NCI-H128 (cell line): ENCODE measurements at regions not wholly inside any gene's neighbourhood (a gene's known extent, or its start where the extent isn't known, plus 50 kb on each side); places are given as distances from the start of the nearest gene placed in this dataset.
"Not testable (repeated sequence)": the region's sequence is repeated elsewhere in the genome, so short reads cannot be mapped to it uniquely, and the experiment has no call there.

ENCODE experiments used
- DNase-seq: peaks from one replicate; lab custom pipeline; 2025; ENCODE audit not compliant: unreplicated experiment; lab: John Stamatoyannopoulos, UW

DNA sequence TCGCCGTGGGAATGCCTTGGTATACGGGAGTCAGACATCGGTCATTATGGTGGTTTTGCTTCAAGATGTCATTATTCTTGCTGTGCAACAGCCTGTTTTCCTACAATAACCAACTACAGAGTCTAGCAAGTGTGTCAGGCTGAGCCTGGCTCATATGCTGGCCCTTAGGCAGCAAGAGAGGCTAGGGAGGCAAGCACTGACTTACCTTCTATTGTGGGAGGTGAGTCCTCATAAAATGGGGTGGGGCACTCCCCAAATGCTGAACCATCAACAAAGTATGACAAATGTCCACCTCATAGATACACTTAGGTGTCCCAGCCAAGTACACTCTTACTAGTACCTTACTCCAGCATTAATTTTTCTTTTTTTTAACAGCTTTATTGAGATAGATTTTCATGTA is 77.0 kb upstream of the ATL2 start:
- DNase-seq: no peak

DNA sequence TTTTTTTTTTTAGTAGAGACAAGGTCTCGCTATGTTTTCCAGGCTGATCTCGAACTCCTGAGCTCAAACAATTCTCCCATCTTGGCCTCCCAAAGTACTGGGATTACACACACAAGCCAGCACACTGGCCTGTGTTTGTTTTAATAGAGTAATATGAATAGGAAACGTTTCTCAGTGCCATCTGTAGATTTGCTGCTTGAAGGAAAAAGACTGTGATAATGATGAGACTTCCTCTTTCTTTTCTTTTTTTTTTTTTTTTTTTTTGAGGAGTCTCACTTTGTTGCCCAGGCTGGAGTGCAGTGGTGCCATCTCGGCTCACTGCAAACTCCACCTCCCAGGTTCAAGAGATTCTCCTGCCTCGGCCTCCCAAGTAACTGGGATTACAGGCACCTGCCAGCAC is 74.7 kb upstream of the ATL2 start:
- not testable (repeated sequence) for DNase-seq

DNA sequence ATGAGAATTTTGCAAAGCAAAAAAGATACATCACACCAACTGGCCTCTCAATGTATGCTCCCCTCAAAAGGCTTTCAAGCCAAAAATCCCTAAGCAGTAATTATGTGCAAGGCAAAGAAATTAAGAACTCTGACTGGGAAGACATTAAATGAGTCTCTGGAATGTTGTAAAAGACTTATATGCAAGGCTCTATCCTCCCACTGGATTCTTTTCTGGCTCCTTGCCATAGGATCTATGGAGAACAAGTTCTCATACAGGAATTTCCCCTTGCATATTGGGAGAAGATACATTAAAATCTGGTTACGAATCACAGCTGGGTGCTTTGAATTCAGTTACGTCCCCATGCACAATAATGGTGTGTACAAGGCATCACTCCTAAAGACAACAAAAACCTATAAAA is 73.4 kb upstream of the ATL2 start:
- no peak for DNase-seq

DNA sequence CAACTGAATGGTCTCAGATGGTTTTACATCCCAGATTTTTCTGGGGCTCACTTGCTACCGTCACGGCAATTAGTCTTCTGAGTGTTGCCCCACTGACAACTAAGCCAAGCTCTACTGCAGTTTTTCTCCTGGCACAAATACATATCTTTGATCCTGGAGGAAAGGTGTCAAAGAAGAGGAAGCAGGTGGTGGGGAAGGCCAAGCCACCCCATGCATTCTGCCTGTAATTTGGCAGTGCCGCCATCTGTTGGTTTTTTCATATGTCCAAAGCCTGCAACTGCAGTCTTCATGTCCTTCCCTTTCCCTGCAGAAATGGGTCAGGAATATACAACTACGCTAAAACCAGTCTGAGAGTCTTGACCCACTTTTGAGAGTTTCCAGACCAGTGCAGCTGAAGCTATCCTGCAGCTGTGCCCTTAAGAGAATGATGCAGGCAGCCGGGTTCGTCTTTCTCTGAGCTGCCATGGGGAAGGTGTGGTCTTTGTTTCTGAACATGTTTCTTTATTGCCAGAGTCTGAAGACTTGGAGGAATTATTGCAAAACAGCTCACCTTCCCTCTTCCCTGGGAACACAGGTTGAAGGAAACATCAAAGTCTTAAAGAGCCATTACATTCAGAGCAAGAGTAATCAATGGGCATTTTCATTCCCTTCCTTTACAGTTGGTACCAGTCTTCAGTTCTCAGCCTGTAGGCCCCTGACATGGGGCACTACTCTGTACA is 71.8 kb upstream of the ATL2 start:
- DNase-seq: no peak

DNA sequence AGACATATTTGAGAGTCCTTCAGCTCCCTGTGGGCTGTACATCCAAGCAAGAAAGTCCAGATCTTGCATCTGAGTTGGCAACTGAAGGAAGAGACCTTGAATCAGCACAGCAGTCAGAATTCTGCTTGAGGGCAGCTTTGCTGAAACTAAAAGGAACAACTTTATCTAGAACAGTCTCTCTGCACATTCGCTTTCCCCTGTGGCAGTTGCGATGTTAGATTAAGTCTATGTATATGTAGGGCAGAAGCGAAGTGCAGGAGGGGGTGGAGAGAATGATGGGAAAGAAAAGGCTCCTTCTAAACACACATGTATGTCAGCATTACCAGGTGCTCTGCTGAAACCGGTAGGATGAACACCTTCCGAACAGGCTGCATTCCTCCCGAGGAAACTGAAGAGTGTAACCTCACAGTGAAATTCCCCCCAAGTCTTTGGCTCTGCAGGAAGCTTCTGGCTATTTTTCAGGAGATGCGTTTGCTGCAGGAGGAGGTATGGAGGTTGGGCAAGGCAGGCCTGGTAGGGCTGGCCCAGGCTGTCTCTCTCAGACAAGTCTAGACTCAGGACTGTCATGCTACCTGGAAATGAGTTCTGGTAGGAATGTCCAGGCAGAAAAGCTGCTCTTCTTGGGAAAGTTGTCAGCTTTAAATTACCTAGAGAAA is 70.0 kb upstream of the ATL2 start:
- DNase-seq: no peak

DNA sequence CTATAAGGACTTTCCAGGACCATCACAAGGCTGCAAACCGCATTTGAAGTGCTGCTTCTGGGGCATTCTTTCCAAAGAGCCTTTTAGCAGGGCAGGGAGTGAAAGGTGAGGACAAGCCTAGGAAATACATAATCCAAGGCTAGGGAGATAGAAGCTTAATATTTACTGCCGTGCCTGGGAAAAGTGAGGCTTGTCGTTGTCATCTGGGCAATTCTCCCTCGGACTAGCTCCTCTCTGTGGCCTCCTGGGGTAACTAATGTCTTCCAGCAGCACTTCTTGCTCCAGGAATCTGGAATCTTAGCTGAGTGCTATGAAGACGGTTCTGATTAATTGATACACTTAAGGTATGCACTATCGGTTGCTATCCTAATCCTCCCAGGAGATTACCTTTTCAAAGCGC is 69.3 kb upstream of the ATL2 start:
- no peak for DNase-seq

DNA sequence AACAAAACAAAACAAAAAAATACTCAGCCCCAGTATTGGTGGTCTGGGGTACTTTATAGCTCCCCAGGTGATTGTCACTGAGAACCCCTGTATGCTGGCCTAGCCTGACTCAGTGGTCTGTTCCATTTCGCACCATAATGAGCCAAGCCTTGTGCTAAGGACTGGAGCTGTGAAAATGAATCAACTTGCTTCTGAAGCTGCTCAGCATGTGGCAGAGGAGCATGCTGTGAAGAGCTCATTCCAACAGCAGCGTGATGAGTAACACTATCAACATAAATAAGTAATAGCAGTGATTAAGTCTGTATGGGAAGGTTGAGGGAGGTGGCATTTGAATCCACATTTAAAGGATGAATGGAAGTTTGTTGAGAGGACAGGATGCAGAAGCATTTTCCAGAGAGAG is 67.2 kb upstream of the ATL2 start:
- no peak for DNase-seq

DNA sequence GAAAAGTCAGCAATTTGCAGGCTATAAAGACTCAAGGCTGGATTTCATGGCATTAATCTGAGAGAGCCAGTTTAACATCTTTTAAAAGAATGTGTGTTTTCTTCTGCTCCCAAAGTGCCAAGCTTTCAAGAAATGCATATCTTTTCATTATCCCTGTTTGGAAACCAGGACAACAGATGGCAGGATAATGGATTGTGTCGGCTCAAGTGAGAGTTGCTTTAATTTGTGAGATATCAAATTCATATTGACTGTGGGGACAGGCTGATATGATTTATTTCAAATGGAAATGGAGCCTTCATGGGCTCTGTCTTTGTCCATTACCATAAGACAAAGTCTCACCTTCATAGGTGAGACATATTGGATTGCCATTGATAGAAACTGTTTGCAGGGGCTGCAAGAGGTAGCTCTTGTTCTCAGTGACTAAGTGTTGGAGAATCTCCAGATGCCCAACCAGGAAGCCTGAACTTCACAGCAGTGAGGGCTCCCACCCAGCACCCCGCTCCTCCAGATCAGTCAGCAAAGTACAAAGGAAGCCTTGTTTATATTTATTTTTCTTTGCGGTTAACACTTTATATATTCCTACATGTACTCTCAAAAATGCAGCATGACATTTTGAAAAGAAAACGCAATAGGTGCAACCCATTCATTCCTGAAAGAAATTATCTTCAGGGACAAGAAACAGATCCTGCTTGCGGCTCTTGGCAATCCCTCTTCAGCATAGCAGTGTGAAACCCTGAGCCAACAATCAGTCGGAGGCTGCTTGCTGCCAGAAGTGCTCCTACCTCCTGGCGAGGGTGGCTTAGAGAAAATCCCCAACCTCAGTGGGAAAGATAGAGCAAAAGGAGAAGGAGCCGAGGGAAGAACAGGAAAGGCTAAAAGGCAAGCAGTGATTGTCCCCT is 65.8 kb upstream of the ATL2 start:
- DNase-seq: no peak

DNA sequence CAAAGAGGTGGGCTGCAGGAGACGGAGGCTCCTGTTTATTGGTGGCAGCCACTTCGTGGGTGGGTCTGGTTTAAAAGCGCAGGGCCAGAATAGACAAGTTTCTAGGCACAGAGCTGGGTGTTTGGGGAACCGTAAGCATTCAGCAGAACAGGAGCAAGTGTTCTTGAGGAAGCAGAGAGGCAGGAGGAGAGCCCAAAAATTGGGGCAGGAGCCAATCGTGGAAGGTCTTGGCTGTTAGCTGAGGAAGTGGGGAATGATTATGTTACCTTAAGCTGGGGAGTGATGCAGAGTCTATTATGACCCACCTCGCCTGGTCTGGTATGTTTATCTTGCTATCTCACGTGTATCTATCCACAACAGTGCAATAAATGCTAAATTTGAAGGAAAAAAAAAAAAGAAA is 64.3 kb upstream of the ATL2 start:
- no peak for DNase-seq

DNA sequence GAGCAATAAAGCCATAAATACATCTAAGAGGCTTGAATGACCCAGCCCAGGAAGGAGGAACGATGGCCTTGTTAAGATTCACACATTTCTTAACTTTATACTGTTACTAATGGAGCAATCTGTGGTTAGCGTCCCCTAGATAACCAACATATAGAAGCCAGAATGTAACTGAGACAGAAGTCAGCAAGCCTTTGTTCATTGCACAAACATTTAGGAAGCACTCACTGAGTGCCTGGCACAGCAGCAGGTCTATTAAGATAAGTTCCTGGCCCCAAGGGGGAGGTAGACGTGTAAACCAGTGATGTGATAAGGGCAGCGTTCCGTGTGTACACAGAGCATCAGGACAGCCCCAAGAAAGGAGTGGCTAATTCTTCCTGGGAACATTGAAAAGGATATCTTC is 63.6 kb upstream of the ATL2 start:
- DNase-seq: no peak

DNA sequence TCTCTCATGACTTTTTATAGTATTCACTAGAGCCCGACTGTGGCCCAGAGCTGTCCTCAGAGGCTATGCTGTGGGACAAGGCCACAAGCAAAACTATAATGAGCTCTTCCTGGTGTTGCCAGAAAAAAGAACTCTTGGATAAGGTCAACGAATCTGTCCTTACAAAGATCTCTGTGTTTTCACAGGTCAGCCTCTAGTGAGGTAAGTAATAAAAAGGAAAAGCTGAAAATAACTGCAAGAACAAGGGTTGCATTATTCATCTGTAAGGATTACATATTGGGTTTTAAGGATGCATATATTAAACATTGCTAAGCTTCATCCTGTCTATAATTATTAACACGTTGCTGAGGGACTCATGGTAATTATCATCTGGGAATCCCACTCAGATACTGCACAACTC is 62.8 kb upstream of the ATL2 start:
- DNase-seq: no peak

DNA sequence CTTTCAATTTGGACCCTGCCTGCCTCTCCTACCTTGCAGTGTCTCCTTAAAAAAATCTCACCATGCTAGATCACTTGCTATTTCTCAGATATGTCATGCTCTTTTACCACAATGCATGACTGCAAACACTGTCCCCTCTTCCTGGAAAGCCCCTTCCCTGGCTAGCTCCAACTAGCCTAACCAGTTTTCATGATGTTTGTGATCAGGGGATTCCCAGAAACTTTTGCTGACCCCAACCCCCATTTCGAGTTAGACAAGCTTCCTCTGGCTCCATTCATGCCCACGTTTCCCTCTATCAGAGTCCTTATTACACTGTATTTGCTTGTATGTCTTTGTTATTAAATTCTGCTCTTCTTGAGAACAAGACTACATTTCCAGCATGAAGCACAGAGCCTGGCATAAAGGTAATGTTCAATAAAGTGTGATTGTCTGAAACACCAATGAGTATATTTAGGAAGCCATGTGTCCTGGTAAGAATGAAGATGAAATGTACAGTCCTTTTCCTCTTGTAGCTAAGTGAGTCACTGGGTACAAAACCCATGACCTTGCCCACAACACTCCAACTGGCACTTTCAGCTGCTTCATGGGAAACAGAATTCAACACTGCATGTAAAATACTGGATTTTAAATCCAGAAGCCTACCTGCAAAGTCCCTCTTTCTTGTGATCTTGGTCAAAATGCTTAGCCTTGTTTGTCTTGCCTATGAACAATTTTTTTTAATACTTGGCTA is 62.0 kb upstream of the ATL2 start:
- no peak for DNase-seq

DNA sequence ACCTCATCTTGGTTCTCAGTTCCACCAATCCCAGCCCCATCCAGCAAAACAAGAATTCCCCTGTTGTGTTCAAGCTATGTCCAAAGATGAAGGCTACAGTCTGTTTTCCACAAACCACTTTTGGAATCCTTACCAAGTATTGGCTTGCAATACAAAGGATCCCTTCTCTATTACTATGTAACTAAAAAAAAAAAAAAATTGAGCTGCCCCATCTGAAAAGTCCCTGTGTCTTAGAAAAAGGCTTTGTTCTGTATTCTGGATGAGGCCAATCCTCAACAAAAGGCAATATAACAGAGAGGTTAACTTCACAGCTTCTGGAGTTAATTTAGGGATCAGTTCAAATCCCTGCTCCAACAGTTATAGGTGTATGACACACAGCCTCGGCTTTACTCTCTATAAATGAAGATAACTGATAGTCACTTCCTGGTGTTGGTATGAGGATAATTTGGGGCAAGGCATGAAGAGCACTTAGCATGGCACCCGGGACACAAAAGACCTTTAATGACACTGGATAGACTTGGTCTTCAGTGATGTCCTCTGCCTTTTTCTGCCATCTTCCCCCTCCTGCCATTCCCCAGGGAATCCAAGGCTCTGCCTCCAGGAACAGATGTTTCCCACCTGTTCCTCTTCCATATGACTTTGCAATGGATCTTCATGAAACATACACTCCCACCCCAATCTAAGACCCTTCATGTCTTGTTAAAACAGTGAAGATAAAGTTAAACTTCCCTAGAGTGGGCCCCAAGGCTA is 61.2 kb upstream of the ATL2 start:
- no peak for DNase-seq

DNA sequence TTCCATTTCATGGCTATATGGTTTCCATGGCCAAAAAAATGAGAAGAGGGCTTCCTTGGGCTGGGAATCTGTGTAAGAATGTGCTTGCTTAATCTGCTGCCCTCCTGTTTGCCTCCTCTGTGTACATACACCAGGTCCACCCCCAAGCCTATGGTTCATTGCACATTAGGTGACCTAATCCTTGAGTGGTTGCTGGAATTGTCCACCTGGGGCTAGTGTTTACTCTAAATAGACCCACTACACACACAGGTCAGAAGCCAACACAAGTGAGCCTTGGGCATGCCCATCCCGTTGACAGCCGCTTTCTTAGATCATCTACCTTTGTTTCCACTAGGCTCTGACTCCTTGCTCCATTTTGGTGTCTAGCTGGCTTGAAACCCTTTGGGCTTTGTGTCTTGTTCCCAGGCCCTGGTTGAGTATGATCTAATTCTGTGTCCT is 59.2 kb upstream of the ATL2 start:
- DNase-seq: no peak

DNA sequence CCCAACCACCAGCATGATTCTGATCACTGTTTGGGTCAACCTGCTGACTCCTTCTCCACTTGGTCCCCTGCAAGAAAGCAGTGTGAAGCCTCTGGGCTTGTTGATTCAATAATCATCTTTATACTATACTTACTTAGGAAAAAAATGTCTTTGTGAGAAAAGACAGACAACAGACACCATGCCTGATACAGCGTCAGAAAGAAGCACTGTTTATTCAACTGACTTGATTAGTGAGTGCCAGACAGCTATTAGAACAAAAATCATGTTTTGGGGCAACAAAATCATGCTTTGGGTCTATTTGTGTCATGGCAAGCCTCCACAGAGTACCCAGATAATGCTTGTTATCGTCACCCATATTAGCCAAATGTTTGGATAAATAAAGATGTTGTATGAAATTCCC is 58.7 kb upstream of the ATL2 start:
- DNase-seq: no peak

DNA sequence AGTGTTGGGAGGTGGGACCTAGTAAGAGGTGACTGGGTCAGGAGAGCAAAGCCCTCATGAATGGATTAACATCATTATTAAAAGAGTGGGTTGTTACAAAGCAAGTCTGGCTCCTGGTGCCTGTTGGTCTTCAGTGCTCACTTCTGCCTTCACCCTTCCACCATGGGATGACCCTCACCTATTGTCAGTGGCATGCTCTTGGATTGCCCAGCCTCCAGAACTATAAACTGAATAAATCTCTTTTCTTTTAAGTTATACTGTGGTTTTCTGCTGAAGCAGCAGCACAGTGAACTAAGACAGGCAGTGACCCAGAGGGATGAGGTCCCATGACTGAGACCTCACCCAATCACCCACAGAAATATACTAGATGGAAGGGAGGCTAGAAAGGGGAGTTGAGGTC is 57.5 kb upstream of the ATL2 start:
- no peak for DNase-seq

DNA sequence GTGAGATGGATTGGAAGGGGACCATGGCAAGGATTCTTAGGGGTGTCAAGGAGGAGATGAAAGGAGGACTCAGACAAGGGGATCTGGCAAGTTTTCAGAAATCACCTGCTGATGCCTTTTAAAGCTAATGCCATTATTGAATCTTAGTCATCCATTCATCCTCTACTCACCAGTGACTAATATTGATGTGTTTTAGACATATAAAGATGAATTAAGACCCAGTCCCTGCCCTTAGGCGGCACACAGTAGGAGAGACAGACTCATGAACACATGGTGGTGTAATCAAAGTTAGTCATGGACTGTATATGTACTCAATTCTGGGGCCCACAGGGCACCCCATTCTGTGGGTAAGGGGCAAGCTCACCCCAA is 56.5 kb upstream of the ATL2 start:
- no peak for DNase-seq

DNA sequence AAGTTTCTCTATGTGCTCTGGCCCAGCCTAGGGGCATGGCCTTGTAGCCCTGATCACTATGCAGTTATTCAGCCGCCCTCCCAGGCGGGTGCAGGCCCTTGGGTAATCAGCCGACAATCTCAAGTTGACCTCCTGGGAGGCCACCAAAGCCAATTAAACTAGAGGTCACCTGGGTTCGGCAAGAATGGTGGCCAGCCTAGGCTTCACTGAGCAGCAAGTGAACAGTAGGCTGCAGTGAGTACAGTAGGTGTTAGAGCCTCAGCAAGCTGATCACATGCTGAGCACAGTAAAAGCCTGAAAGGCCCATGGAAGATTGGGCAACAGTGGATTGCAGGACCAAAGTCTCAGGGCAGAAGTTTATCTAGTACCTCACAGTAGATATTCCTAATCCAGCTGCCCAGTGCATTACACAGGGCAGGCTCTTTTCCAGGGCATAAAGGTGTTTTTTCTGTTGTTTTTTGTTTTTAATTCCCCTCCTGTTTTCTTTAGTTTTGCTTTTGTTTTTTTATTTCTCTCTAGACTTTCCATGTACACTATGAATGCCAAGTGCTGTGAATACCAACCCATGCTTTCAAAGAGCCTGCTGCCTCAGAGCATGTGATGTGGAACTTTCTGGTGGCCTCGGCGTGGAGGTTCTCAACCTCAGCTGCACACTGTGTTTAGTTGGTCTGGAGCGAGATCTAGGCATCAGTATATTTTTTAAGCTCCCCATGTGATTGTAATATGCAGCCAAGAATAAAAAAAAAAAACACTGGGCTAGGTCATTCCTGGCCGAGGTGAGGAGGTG is 55.9 kb upstream of the ATL2 start:
- no peak for DNase-seq

DNA sequence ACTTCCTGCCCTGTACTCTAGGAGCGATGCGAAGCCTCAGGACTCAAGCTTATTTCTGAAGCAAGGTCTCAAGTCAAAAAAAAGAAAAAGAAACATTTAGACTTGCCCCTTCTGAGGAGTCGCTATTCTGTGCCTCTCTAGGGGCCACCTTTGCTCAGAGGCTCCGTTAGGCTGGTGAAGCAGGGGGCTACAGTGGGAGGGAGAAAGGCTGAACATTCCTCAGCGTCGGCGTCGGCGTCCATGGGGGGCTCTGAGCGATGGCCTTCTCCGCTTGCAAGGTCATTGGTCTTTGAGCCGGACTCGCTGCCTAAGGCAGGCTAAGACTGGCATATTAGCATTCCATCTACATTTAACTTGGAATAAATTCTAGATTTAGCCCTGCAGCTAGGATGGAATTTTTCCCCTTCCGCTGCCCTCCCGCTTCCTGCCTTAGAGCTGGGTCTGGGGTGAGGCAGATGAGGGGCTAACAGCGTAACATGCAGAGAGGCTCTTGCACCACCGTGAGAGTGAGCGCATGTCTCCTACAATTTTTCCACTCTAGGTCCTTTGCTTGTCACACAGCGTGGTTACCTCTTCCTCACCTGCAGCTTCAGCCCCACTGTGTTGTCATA is 53.6 kb upstream of the ATL2 start:
- DNase-seq: no peak

DNA sequence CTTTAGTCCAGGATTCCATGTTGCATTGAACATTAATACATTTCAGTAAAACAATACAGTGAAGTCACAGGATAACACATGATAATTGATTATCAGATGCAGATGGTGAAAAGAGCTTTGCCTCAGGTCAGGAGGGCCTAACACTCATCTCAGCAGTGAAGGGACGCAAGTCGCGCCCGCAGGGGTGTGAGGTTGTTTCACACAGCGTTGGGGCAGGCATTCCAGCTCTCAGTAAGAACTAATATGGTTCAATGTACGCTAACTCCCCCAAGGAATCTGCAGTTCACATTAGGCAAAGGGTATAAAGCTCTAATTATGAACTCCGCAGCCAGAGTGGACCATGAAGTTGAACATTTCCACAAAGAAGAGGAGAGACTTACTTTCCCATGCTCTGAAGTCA is 53.1 kb upstream of the ATL2 start:
- no peak for DNase-seq
